ENCODE measurements at regions not wholly inside any gene's neighbourhood (a gene's known extent, or its start where the extent isn't known, plus 50 kb on each side); places are given as distances from the start of the nearest gene placed in this dataset.

DNA sequence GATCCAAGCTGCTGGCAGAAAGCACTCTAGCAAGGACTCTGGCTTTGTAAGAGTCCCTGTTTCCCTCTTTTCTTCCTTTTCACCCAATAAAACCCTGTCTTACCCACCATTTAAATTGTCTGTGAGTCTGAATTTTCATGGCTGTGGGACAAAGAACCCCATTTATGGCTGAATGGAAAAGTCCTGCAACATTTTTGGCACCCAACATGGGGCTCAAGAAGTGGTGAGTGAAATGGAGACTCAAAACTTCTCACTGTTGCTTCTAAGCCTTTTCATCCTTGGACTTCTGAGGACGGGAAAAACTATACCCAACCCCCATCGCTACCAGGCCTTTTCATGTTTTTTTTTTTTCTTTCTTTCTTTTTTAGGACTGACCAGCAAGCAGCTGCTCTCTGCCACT lies 329.5 kb upstream of the CWC22 start:
- WGBS (ENCODE audit: extremely low coverage, insufficient read length, low lambda C conversion rate): no CpG with 5 or more reads among the region's 2 CpGs
- no peaks in the 10 kb centered on the region for H3K79me1 ChIP-seq (ENCODE audit: insufficient read depth, low read depth, low read length, poor library complexity, severe bottlenecking)
- H3K4me2 ChIP-seq (ENCODE audit: insufficient read depth, insufficient read length, low read length): no peak overlapping the region
- no peak overlapping the region for H2BK120ac ChIP-seq (ENCODE audit: low read depth, low read length, poor library complexity, severe bottlenecking)
- no peak overlapping the region for H4K8ac ChIP-seq (replicated peaks; ENCODE audit: insufficient read length, low read depth, low read length)
- H3T11ph ChIP-seq (ENCODE audit: low read length): no peak overlapping the region
- H3K4me3 Mint-ChIP-seq: no peak overlapping the region
- H2BK15ac ChIP-seq (ENCODE audit: low read depth, low read length): no peak overlapping the region
- H3K27ac ChIP-seq (ENCODE audit: insufficient read length, low read depth, low read length): no peak overlapping the region
- peaks cover 41 to 53% of the 10 kb centered on the region in 2 experiments for H3K9me3 Mint-ChIP-seq
- H3K27me3 ChIP-seq (ENCODE audit: insufficient read depth, low read length): no peaks in the 10 kb centered on the region
- DNase-seq: no peak
- TF ChIP-seq, protein P1, sequence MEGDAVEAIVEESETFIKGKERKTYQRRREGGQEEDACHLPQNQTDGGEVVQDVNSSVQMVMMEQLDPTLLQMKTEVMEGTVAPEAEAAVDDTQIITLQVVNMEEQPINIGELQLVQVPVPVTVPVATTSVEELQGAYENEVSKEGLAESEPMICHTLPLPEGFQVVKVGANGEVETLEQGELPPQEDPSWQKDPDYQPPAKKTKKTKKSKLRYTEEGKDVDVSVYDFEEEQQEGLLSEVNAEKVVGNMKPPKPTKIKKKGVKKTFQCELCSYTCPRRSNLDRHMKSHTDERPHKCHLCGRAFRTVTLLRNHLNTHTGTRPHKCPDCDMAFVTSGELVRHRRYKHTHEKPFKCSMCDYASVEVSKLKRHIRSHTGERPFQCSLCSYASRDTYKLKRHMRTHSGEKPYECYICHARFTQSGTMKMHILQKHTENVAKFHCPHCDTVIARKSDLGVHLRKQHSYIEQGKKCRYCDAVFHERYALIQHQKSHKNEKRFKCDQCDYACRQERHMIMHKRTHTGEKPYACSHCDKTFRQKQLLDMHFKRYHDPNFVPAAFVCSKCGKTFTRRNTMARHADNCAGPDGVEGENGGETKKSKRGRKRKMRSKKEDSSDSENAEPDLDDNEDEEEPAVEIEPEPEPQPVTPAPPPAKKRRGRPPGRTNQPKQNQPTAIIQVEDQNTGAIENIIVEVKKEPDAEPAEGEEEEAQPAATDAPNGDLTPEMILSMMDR (conservative IDR thresholded peaks at IDR 0.05): no peak
- no peaks in the 10 kb centered on the region for H4K20me1 ChIP-seq (ENCODE audit: control insufficient read depth, insufficient read depth, insufficient read length)
- no peak overlapping the region for H2AFZ ChIP-seq (ENCODE audit: low read length)
- H2BK20ac ChIP-seq (ENCODE audit: low read depth, low read length, poor library complexity, severe bottlenecking): no peak overlapping the region
- H2BK5ac ChIP-seq (ENCODE audit: insufficient read length, low read length): no peak overlapping the region
- H3K4me1 ChIP-seq (ENCODE audit: insufficient read depth, low read length): no peaks in the 10 kb centered on the region
- peaks cover 4% of the 10 kb centered on the region for H3K9me3 ChIP-seq (ENCODE audit: control insufficient read depth, low read depth, low read length)
- no peak overlapping the region for H3K23ac ChIP-seq (ENCODE audit: insufficient read length, low read depth, low read length)
- no peaks in the 10 kb centered on the region for H3K23me2 ChIP-seq (ENCODE audit: insufficient read length, low read depth, low read length, poor library complexity, severe bottlenecking)
- no peaks in the 10 kb centered on the region for H3K79me2 ChIP-seq (ENCODE audit: insufficient read depth, low read length)
- no peak overlapping the region for H4K91ac ChIP-seq (ENCODE audit: insufficient read length, low read depth, low read length)
- H3K9ac ChIP-seq (ENCODE audit: extremely low read depth, insufficient read length, low read length): no peak overlapping the region
- no peaks in the 10 kb centered on the region for H3K4me1 Mint-ChIP-seq
- H2BK12ac ChIP-seq (ENCODE audit: insufficient read length, low read depth, low read length): no peak overlapping the region
- no peak overlapping the region for H3K4ac ChIP-seq (ENCODE audit: low read depth, low read length)
- H3K18ac ChIP-seq (ENCODE audit: insufficient read length, low read depth, low read length): no peak overlapping the region
- no peak overlapping the region for H3K27ac Mint-ChIP-seq
- no peaks in the 10 kb centered on the region for H3K27me3 Mint-ChIP-seq (ENCODE audit: low read depth)
- no peak overlapping the region for H4K5ac ChIP-seq (ENCODE audit: insufficient read length, low read depth, low read length)
- H3K36me3 Mint-ChIP-seq (ENCODE audit: insufficient read depth in 1 of 3, low read depth in 3 of 3): peaks cover 19 to 56% (median 23%) of the 10 kb centered on the region in 3 experiments
- H3K14ac ChIP-seq (ENCODE audit: insufficient read depth, low read length): no peak overlapping the region
- no peak overlapping the region for H2AK5ac ChIP-seq (ENCODE audit: insufficient read length, low read length)
- H3K56ac ChIP-seq (ENCODE audit: insufficient read length, low read depth, low read length): no peak overlapping the region

Data from H9 (cell line).